KMS-11 (cell line): ENCODE measurements at regions not wholly inside any gene's neighbourhood (a gene's known extent, or its start where the extent isn't known, plus 50 kb on each side); places are given as distances from the start of the nearest gene placed in this dataset.

ENCODE experiments used
- H2AFZ ChIP-seq: fragments of 200-600 bp; sonication (generic); 2 replicates; pipeline ENCODE4 v1.6.1; 2016; ENCODE audit warnings: antibody characterized with exemption, mixed run types, low read depth
- H3K27ac ChIP-seq: fragments of 200-600 bp; sonication (generic); 2 replicates; pipeline ENCODE4 v1.6.1; 2016; ENCODE audit warnings: mild to moderate bottlenecking, mixed run types
- H3K27me3 ChIP-seq: fragments of 200-600 bp; sonication (generic); 2 replicates; pipeline ENCODE4 v1.6.1; 2017; ENCODE audit warnings: mild to moderate bottlenecking, low read depth, mixed run types, moderate library complexity; ENCODE audit not compliant: insufficient read depth
- H3K36me3 ChIP-seq: fragments of 200-600 bp; sonication (generic); 2 replicates; pipeline ENCODE4 v1.6.1; 2017; ENCODE audit warnings: mild to moderate bottlenecking, mixed run types; ENCODE audit not compliant: insufficient read depth
- H3K4me1 ChIP-seq: fragments of 200-600 bp; sonication (generic); 2 replicates; pipeline ENCODE4 v1.6.1; 2016; ENCODE audit warnings: mild to moderate bottlenecking, low read depth, mixed run types; ENCODE audit not compliant: poor library complexity, severe bottlenecking
- H3K4me2 ChIP-seq: fragments of 200-600 bp; sonication (generic); 2 replicates; pipeline ENCODE4 v1.7.0; 2016; ENCODE audit warnings: mild to moderate bottlenecking, mixed run types
- H3K4me3 ChIP-seq: fragments of 200-600 bp; sonication (generic); IDR thresholded peaks from 2 replicates; pipeline ENCODE4 v1.6.1; 2017; ENCODE audit warnings: low read depth, low read length, mixed read lengths; ENCODE audit not compliant: insufficient read depth
- H3K79me2 ChIP-seq: fragments of 200-600 bp; sonication (generic); 2 replicates; pipeline ENCODE4 v1.6.1; 2016; ENCODE audit warnings: low read depth, mixed run types; ENCODE audit not compliant: insufficient read depth
- H3K9ac ChIP-seq: fragments of 200-600 bp; sonication (generic); 2 replicates; pipeline ENCODE4 v1.6.1; 2016; ENCODE audit warnings: mild to moderate bottlenecking, mixed run types
- H4K20me1 ChIP-seq: fragments of 200-600 bp; sonication (generic); 2 replicates; pipeline ENCODE4 v1.6.1; 2016; ENCODE audit warnings: mild to moderate bottlenecking, mixed run types; ENCODE audit not compliant: insufficient read depth
- CTCF ChIP-seq: fragments of 200-600 bp; sonication (generic); conservative IDR thresholded peaks from 2 replicates; pipeline ENCODE4 v1.6.1; 2017; ENCODE audit warnings: low read depth, mild to moderate bottlenecking, antibody characterized with exemption, low read length, moderate library complexity, mixed read lengths

- Histone ChIP-seq H3K79me2 (no peaks in the 10 kb centered on the region), H3K27me3 (no peaks in the 10 kb centered on the region), H3K4me2 (no peak overlapping the region), H3K36me3 (no peaks in the 10 kb centered on the region), H2AFZ (no peak overlapping the region), H4K20me1 (no peaks in the 10 kb centered on the region), H3K27ac (no peak overlapping the region), H3K4me1 (no peaks in the 10 kb centered on the region), H3K9ac (no peak overlapping the region), H3K4me3 (no peak overlapping the region)
- no peak for TF ChIP-seq CTCF
Observed at GRCh38 chr12:75905922-75906321, 125.7 kb downstream of the PHLDA1 start.

GRCh38 chr12:75900781-75901254 is 130.8 kb downstream of the PHLDA1 start:
- Histone ChIP-seq H3K79me2 (no peaks in the 10 kb centered on the region), H3K36me3 (no peaks in the 10 kb centered on the region), H3K27ac (no peak overlapping the region), H2AFZ (no peak overlapping the region), H4K20me1 (no peaks in the 10 kb centered on the region), H3K4me3 (no peak overlapping the region), H3K27me3 (no peaks in the 10 kb centered on the region), H3K9ac (no peak overlapping the region), H3K4me2 (no peak overlapping the region), H3K4me1 (no peaks in the 10 kb centered on the region)
- TF ChIP-seq CTCF, result no peak

DNA sequence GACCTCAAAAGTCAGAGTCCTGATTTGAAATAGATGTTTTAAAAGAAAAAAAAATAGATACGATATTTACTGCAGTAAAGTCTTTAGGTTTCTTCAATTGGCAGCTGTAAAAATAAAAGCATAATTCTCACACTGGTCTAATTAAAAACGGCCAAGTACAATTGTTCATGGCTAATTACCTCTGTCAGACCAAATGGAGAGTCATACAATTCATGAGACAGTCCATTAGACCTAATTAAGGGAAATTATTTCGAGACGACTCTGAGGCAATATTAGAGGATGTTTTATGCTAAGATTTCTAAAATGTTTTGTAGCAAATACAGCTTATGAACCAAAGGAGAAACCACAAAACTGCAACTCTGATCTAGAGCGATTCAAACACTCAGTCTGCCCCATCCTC is 131.3 kb downstream of the PHLDA1 start:
- no peaks in the 10 kb centered on the region for H3K27me3 ChIP-seq
- H3K4me3 ChIP-seq, result no peak overlapping the region
- H3K4me2 ChIP-seq, result no peak overlapping the region
- H2AFZ ChIP-seq, result no peak overlapping the region
- no peak overlapping the region for H3K9ac ChIP-seq
- H3K36me3 ChIP-seq, result no peaks in the 10 kb centered on the region
- no peak overlapping the region for H3K27ac ChIP-seq
- no peaks in the 10 kb centered on the region for H3K79me2 ChIP-seq
- no peak for TF ChIP-seq CTCF
- no peaks in the 10 kb centered on the region for H4K20me1 ChIP-seq
- H3K4me1 ChIP-seq, result no peaks in the 10 kb centered on the region

GRCh38 chr12:75894965-75895754 is 136.4 kb downstream of the PHLDA1 start:
- Histone ChIP-seq H3K4me1 (no peaks in the 10 kb centered on the region), H3K4me3 (no peak overlapping the region), H3K27ac (no peak overlapping the region), H3K79me2 (no peaks in the 10 kb centered on the region), H3K27me3 (no peaks in the 10 kb centered on the region), H4K20me1 (no peaks in the 10 kb centered on the region), H2AFZ (no peak overlapping the region), H3K4me2 (no peak overlapping the region), H3K36me3 (no peaks in the 10 kb centered on the region), H3K9ac (no peak overlapping the region)
- TF ChIP-seq CTCF, result no peak
